AG04450 (cell line): ENCODE measurements at regions not wholly inside any gene's neighbourhood (a gene's known extent, or its start where the extent isn't known, plus 50 kb on each side); places are given as distances from the start of the nearest gene placed in this dataset.

Experiments used
- CTCF ChIA-PET: fragments of 300-600, 350-600 bp; formaldehyde crosslinking; extraction: SDS; loops from one replicate; lab custom pipeline; 2022; ENCODE audit warnings: antibody characterized with exemption, inconsistent platforms; lab: Charles Lee
- POLR2A ChIA-PET: fragments of 350-600 bp; formaldehyde crosslinking; extraction: SDS; loops from one replicate; lab custom pipeline; 2021; ENCODE audit warnings: antibody characterized with exemption, inconsistent platforms; lab: Yijun Ruan, JAX
- DNase-seq: peaks from one replicate; pipeline ENCODE4 v3.0.0-alpha.2; 2011; ENCODE audit warnings: low read depth, low spot score
- H3K27ac ChIP-seq: one replicate; pipeline ENCODE4 v1.5.1; 2012; ENCODE audit warnings: low read depth, low read length, control low read depth
- H3K27me3 ChIP-seq: one replicate; pipeline ENCODE4 v1.6.0; 2012; ENCODE audit warnings: low read length; ENCODE audit not compliant: control insufficient read depth, insufficient read depth
- H3K4me3 ChIP-seq: 2 replicates; pipeline ENCODE4 v1.5.1; 2011; ENCODE audit warnings: mild to moderate bottlenecking, low read depth, low read length, control low read depth
- H3K9me3 ChIP-seq: 2 replicates; pipeline ENCODE4 v1.5.1; 2012; ENCODE audit warnings: low read length; ENCODE audit not compliant: control insufficient read depth, insufficient read depth
- CTCF ChIP-seq: IDR thresholded peaks from 2 replicates; pipeline ENCODE4 v1.5.1; 2011; ENCODE audit warnings: low read depth, low read length, control low read depth, inconsistent platforms

GRCh38 chrX:97854086-97854485 is 970.4 kb downstream of the RPA4 start:
- CTCF ChIA-PET = no interaction called here
- Histone ChIP-seq H3K9me3 (no peaks in the 10 kb centered on the region), H3K27ac (no peak overlapping the region), H3K4me3 (no peak overlapping the region), H3K27me3 (no peaks in the 10 kb centered on the region)
- POLR2A ChIA-PET = no interaction called here
- DNase-seq = no peak
- no peak for TF ChIP-seq CTCF

GRCh38 chrX:97858592-97858991 is 974.9 kb downstream of the RPA4 start:
- Histone ChIP-seq H3K27ac (no peak overlapping the region), H3K27me3 (no peaks in the 10 kb centered on the region), H3K9me3 (no peaks in the 10 kb centered on the region), H3K4me3 (no peak overlapping the region)
- DNase-seq = no peak
- CTCF ChIA-PET = no interaction called here
- no peak for TF ChIP-seq CTCF
- POLR2A ChIA-PET = no interaction called here

GRCh38 chrX:97860226-97860625 is 976.5 kb downstream of the RPA4 start:
- H3K4me3 ChIP-seq = no peak overlapping the region
- no peaks in the 10 kb centered on the region for H3K9me3 ChIP-seq
- DNase-seq = peak; percentile 29
- ChIA-PET POLR2A (no interaction called here), CTCF (no interaction called here)
- no peak for TF ChIP-seq CTCF
- H3K27me3 ChIP-seq = no peaks in the 10 kb centered on the region
- H3K27ac ChIP-seq = peak overlapping the region; percentile 61

- no peak overlapping the region for H3K4me3 ChIP-seq
- no peaks in the 10 kb centered on the region for H3K27me3 ChIP-seq
- no peak for TF ChIP-seq CTCF
- H3K27ac ChIP-seq = no peak overlapping the region
- H3K9me3 ChIP-seq = no peaks in the 10 kb centered on the region
- POLR2A ChIA-PET = no interaction called here
- CTCF ChIA-PET = no interaction called here
- DNase-seq = no peak
These were observed 979.6 kb downstream of the RPA4 start for GRCh38 chrX:97863261-97863660.

GRCh38 chrX:97867266-97867665 is 983.6 kb downstream of the RPA4 start:
- no peak for DNase-seq
- no peak overlapping the region for H3K4me3 ChIP-seq
- H3K27me3 ChIP-seq = no peaks in the 10 kb centered on the region
- no peak for TF ChIP-seq CTCF
- CTCF ChIA-PET = no interaction called here
- no peaks in the 10 kb centered on the region for H3K9me3 ChIP-seq
- POLR2A ChIA-PET = no interaction called here
- no peak overlapping the region for H3K27ac ChIP-seq
